ENCODE measurements at regions not wholly inside any gene's neighbourhood (a gene's known extent, or its start where the extent isn't known, plus 50 kb on each side); places are given as distances from the start of the nearest gene placed in this dataset.

GRCh38 chr5:162214551-162214950, 147.0 kb downstream of the GABRG2 start:
- TF ChIP-seq POLR2AphosphoS5 (IDR thresholded peaks at IDR 0.05; ENCODE audit: low read depth, low read length) (no peak), REST (IDR thresholded peaks at IDR 0.05; ENCODE audit: insufficient read depth in 1 of 2, low read depth in 2 of 2, low read length in 2 of 2) (no peak)
